Stimulated activated CD8-positive, alpha-beta memory T cell treated with anti-CD3 and anti-CD28 coated beads, Interleukin-15, amount 100 ng/mL, for 48 hours (primary cell): ENCODE measurements at regions not wholly inside any gene's neighbourhood (a gene's known extent, or its start where the extent isn't known, plus 50 kb on each side); places are given as distances from the start of the nearest gene placed in this dataset.

ENCODE experiments used
- DNase-seq, 2 donors: peaks; one replicate each; pipeline ENCODE4 v3.0.0-alpha.2; 2020; ENCODE audit warnings: low read depth in 2 of 2

- DNase-seq: no peak
These were observed 69.7 kb downstream of the PSMB1 start for GRCh38 chr6:170483413-170483812.

DNA sequence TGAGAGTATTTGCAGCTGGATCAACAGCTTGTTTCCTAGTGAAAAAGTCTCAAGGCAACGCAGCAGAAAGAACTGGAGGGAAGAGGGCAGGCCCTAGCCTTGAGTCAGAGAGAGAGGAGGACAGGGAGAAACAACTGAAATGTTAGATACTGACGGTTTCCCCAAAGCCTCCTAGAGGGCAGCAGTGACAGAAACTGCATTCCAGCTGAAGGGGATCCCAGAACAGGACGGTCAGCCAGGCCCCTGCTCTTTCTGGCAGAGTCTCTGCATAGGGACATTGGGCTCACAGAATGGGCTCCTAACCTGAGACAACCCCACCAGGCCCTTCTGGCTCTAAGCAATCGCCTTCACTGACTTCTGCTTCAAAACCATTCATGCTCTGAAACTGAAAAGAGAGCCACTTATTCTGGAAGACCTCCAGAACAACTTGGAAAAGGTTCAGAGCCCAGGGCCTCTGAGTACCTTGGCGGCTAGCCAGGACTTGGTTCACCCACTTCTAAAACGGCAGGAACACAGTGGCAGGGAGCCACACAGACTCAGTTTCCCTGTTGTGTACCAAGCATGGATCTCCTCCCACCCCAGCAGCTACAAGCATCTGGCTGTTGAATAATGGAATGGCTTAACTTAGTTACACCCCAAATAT lies 72.9 kb downstream of the PSMB1 start:
- no peak for DNase-seq

DNA sequence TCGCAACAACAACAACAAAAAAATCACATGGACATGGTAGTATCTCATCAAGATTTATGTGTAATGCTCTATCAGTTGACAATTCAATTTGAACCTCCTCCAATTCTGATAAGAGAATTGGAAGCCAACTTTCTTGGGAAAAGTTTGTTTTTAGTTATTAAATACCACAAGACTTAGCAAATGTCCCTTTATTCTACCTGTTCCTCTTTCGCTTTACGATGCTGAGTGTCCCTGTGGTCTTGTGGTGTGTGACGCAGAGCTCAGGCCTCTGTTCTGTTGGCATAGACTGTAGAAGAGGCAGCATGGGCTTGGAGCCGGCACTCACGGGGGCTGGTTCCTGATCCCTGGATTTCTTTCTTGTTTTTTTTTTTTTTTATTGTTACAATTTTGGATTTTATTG lies 76.7 kb downstream of the PSMB1 start:
- DNase-seq: no peak

DNA sequence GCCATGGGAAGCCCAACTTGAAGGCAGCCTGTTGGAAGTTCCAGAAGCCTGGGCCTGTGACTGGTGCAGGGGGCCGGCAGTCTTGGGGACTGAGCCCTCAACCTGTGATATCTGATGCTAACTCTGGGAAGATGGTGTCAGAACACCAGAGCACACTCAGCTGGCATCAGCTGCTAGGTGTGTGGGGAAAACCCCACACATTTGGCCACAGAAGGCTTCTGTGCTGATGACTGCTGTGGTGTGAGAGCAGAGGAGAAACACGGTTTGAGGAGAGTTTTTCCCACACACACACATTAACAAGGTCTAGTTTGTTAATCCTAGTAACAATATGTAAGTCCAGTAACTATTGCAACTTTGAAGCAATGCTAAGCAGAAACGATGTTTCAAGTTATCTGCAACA lies 78.0 kb downstream of the PSMB1 start:
- DNase-seq: no peak

DNA sequence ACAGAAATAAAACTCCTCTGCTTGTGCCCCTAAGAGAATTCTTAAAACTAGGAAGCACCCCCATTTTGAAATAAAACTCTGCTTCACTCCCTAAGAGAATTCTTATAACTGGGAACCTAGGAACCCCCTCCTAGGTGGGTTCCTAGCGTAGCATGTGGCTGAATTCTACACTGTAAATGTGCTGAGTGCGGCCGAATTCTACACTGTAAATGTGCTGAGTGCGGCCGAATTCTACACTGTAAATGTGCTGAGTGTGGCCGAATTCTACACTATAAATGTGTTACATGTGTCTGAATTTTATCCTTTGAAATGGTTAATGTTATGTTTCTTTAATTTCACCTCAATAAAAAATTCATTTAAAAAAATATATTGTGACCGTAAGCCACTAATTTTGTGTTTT lies 79.3 kb downstream of the PSMB1 start:
- DNase-seq: no peak

GRCh38 chr6:170473301-170473717 lies 79.8 kb downstream of the PSMB1 start:
- no peak for DNase-seq

- no peak for DNase-seq
These were observed 81.6 kb downstream of the PSMB1 start for GRCh38 chr6:170471491-170471890.

GRCh38 chr6:170470734-170471133 lies 82.4 kb downstream of the PSMB1 start:
- DNase-seq: no peak

- peak in 1 of 2 donors; percentile 19 for DNase-seq
These were observed 88.6 kb downstream of the PSMB1 start for GRCh38 chr6:170464524-170464979.

GRCh38 chr6:170464080-170464479 lies 89.0 kb downstream of the PSMB1 start:
- DNase-seq: no peak

DNA sequence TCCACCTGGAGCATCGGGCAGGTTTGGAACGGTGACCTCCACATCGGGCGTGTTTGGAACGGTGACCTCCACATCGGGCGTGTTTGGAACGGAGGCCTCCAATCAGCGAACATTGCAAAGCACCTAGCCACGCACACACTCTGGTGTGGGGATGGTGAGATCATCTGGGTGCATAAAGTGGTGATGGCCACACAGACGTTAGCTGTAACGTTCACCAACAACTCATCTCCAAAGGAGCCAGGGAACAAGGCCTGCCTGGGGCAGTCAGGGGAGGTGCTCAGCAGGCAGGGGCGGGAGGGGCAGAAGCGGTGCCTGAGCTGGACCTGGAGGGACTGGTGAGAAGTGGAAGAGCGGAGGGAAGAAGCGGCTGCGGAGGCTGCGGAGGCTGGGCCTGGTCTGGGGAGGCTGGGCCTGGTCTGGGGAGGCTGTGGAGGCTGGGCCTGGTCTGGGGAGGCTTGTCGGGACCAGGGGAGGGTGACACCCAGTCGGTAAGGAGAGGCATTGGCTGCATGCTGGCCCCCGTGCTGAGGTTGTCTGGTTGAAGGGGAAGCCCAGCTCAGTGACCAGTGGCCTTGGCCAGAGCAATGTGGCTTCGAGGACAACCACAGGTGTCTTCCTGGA lies 89.9 kb downstream of the PSMB1 start:
- no peak for DNase-seq

DNA sequence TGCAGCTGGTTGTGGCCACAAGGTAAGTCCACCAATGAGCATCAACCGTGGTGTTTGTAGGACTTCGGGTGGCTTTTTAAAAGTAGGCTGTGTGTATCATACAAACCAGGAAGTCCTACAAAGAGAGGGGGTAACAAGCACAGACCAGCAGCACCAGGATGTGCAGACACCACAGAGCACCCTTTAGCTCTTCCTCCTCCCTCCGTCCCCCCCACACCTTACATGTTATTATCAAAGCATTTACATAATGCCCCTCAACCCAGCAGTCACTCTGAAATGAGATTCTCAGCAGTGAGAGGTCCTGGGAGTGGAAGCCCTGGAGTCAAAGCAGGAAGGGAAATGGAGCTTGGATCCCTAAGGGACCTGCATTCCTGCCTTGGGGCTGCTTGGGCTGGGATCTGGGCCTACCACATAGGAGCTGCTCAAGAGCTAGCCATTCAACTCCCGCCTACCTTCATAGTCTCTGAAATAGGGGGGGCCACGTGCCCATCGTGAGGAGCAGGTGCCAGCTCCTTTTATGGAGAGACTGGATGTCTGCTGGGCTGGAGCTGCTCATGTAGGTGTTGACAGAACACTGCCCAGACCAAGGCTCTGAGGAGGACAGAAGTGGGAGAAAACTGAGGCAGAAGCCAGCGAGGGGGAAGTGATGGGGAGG lies 90.6 kb downstream of the PSMB1 start:
- no peak for DNase-seq

DNA sequence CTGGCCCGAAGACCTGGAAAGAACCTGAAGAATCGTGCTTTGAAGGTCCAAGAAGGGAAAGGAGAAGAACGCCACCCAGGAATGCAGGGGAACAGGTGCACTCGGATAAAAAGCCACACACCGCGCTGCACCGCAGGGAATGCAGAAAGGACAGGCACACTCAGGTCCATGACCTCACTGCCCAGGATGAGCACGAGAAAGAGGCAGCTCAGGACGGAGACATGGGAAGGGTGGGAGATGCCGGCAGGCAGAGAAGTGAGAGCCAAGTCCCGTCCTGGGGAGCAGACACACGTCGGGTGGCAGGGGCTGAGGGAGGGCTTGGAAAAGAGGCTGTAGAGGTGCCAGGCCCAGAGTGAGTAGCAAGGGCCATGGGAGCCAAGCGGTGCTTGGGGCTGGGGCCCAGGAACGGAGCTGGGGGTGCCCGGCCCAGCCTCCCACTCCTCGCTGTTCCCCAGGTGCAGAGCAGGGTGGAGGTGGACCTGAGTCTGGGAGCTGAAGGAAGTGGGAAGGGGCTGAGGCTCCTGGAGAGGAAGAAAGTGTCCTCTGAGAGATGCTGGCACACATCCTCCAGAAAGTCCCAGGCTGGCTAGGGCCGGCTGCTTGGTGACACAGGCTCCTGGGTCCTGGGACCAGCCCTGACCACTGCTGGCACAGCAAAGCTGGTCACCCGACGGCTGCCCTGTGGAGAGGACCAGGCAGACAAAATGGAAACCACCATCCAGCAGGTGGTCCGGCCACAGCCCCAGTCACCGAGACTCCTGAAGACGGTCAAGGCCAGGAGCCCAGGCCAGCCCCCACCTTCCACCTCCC lies 91.3 kb downstream of the PSMB1 start:
- DNase-seq: no peak

GRCh38 chr6:170461111-170461510 lies 92.0 kb downstream of the PSMB1 start:
- DNase-seq: no peak

DNA sequence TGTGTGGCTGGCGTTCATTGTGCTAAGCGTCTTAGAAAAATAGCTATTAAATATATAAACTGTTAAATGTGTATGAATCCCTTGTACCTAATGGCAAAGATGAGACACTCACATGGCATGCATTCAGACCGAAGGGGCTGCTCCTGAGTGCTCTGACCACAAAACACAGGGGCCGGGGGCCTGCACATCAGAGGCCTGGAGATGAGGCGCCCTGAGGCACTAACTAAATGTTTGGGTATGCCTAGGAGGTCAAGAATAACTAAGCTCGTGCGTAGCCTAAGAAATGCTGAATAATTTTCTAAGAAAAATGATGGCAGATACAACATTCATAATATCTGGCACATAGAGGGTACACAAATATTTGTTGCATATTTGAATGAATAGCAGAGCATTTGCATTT lies 92.5 kb downstream of the PSMB1 start:
- DNase-seq: no peak

GRCh38 chr6:170459451-170459850 lies 93.7 kb downstream of the PSMB1 start:
- peak in 1 of 2 donors; percentile 49 for DNase-seq

- no peak for DNase-seq
These were observed 96.0 kb downstream of the PSMB1 start for GRCh38 chr6:170456886-170457698.
